Hepatocyte (in vitro differentiated cells): ENCODE measurements at regions not wholly inside any gene's neighbourhood (a gene's known extent, or its start where the extent isn't known, plus 50 kb on each side); places are given as distances from the start of the nearest gene placed in this dataset.

Experiments used
- EZH2 ChIP-seq: fragments of 200-600 bp; sonication (generic); IDR thresholded peaks from 2 replicates; pipeline ENCODE4 v1.6.1; 2016; ENCODE audit warnings: antibody characterized with exemption, mild to moderate bottlenecking, borderline replicate concordance
- EZH2phosphoT487 ChIP-seq: fragments of 200-600 bp; sonication (generic); IDR thresholded peaks from one replicate; pipeline ENCODE4 v1.6.1; 2018; ENCODE audit warnings: antibody characterized with exemption, mild to moderate bottlenecking, low read depth, moderate library complexity; ENCODE audit not compliant: unreplicated experiment, severe bottlenecking
- TF ChIP-seq, protein P1 (sequence below): fragments of 200-600 bp; sonication (generic); IDR thresholded peaks from 2 replicates; pipeline ENCODE4 v1.5.1; 2016; ENCODE audit warnings: antibody characterized with exemption, mild to moderate bottlenecking; ENCODE audit not compliant: poor library complexity

DNA sequence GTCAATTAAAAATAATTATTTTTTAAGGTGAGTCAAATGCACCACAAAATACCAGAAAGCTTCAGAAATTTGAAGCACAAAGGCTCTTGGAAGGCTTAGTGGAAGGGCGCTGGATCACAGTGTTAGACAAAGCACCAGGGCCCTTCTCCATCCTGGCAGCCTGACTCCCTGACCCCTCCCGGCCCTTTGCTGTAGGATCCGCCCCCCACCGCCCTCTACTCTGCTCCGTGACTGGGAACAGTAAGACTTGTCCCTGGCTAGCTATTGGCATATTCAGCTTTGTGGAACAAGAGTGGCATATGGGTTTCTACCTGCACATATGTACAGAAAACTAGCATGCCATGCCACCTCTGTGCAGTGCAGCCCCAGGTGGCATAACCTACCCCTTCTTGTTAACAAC is 222.1 kb downstream of the SYK start:
- TF ChIP-seq EZH2: no peak
- TF ChIP-seq, protein P1, sequence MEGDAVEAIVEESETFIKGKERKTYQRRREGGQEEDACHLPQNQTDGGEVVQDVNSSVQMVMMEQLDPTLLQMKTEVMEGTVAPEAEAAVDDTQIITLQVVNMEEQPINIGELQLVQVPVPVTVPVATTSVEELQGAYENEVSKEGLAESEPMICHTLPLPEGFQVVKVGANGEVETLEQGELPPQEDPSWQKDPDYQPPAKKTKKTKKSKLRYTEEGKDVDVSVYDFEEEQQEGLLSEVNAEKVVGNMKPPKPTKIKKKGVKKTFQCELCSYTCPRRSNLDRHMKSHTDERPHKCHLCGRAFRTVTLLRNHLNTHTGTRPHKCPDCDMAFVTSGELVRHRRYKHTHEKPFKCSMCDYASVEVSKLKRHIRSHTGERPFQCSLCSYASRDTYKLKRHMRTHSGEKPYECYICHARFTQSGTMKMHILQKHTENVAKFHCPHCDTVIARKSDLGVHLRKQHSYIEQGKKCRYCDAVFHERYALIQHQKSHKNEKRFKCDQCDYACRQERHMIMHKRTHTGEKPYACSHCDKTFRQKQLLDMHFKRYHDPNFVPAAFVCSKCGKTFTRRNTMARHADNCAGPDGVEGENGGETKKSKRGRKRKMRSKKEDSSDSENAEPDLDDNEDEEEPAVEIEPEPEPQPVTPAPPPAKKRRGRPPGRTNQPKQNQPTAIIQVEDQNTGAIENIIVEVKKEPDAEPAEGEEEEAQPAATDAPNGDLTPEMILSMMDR: no peak
- no peak for TF ChIP-seq EZH2phosphoT487
